ENCODE measurements at regions not wholly inside any gene's neighbourhood (a gene's known extent, or its start where the extent isn't known, plus 50 kb on each side); places are given as distances from the start of the nearest gene placed in this dataset.
"Not testable (repeated sequence)": the region's sequence is repeated elsewhere in the genome, so short reads cannot be mapped to it uniquely, and the experiment has no call there.

DNA sequence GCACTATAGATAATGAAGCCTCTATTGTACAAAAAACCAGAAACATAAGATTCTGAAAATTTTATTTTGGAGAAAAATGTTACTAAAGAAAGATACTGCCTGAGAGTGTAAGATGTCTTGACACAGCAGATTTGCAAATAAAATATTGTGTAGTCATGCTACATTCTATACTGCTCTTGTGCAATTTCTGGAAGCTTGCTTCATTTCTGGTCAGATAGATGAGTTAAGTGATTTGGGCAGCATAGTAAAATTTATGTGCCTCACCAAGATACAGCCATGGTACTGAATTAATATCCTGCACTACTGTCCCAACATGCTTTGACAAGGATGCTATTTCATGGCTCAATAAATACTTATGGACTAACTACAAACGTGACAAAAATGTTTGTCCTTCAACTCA lies 55.1 kb upstream of the STARD13 start:
- no peak for DNase-seq

DNA sequence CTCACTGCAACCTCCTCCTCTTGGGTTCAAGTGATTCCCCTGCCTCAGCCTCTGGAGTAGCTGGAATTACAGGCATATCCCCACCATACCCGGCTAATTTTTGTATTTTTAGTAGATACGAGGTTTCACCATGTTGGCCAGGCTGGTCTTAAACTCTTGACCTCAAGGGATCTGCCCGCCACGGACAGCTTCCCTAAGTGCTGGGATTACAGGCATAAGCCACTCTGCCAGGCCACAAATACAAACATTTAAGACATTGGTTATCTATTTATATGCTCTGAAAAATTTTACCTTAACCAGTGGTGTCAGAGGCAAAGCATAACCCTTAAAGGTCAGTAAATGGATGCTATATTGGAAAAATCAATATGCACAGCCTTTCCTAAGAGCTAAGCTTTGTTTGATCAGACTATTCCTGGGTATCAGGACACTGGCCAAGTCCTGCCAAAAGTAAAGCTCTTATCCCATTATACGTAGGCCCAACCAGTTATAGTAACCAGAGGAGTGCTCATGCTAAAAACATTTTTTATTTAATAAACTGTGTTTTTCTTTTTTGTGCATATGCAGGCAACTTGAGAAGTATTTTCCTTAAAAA lies 56.4 kb upstream of the STARD13 start:
- peak; percentile 30 to 34 for DNase-seq

- DNase-seq = no peak
Observed at GRCh38 chr13:33345842-33346241, 60.3 kb upstream of the STARD13 start.

DNA sequence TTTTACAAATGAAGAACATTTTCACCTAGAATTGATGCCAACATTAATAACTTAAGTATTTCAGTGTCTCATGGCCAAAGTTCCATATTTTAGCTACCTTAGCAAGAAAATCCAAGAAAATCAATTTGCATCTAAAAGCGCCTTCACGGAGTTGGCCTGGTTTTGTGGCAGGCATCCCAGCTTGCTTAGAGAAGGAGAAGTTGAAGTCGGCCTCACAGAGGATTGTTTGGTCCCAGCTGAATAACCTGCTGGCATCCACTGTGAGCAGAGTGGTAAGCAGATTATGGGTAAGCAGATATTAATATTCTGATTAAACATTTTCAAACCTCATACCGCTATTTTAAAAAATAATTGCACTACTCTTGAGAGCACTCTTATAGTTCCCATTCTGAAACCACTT lies 62.3 kb upstream of the STARD13 start:
- no peak for DNase-seq

DNA sequence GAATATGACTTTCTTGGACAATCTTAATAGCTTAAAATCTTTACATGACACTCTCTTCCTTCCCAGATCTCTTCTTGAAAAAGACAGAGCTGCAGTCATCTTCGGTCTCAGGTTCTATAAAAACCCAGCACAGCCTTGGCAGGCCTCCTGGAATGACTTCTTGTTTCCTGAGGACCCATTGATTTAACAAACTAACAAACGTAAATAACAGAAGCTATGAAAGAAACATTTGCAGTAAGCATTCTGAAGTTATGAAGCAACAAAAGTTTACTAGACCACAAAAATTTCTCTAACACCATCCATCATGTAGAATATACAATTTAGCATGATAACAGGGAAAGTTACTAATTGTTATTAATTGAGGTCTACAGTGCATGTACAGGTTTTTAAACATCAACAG lies 62.8 kb upstream of the STARD13 start:
- no peak for DNase-seq

GRCh38 chr13:33349288-33349985 lies 63.9 kb upstream of the STARD13 start:
- DNase-seq = no peak

DNA sequence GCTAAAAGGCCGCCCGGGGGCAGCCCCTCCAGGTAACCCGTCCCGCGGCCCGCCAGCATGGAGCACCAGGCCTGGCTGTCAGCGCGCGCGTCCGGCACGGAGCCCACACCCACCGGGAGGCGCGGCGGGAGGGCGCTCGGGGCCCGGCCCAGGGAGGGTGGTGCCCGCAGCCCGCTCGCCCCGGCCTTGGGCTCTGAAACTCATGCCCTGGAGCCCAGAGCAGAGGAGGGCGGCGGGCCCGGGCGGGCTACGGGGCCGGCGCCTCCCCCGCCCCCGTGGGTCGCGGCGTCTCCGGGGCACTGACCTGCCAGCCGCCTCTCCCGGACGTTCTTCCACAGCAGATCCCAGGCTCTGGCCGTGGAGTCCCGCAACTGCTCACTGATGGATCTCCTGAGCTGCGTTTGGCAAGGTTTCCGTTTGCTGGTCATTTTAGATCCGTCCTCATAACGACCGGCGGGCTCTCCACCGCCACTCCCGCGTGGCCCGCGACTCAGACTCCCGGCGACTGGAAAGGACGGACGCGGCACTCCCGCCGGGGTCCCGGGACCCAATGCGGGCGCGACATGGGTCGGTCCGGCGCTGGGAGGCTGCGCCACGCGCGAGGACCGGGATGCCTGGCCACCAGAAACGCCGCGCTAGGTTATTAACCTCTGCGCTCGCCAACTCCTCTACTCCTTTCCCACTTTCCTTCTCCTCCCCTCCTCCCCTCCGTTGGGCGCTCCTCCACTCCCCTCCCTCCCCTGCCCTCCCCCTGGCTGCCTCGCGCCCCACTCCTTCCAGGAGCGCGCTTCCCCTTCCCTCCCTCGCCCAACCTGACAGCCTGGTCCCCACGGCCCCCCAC lies 64.7 kb upstream of the STARD13 start:
- DNase-seq = no peak

DNA sequence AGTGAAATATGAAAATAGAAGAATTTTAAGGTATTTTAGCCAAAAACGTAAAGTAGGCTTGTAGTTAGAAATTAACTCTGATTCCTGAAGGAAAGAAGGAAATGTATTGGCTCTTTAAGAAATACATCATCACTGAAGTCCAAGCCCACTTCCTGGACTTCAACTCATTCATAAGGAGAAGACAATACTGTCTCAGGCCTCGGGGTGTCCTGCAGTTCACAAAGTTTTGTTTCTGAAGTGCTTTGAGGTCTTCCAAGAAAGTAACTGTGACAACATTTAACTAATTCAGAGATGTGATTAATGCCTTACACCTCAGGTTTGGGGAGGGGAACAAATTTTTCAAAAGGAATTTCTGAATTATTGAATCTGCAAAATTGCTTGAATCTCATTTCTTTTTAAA lies 65.8 kb upstream of the STARD13 start:
- no peak for DNase-seq

GRCh38 chr13:33352041-33352440 lies 66.5 kb upstream of the STARD13 start:
- peak in 1 of 2 experiments; percentile 26 for DNase-seq

- no peak for DNase-seq
Observed at GRCh38 chr13:33352526-33352925, 67.0 kb upstream of the STARD13 start.

- no peak for DNase-seq
Observed at GRCh38 chr13:33353210-33353609, 67.7 kb upstream of the STARD13 start.

- DNase-seq = no peak
Observed at GRCh38 chr13:33353646-33354045, 68.1 kb upstream of the STARD13 start.

DNA sequence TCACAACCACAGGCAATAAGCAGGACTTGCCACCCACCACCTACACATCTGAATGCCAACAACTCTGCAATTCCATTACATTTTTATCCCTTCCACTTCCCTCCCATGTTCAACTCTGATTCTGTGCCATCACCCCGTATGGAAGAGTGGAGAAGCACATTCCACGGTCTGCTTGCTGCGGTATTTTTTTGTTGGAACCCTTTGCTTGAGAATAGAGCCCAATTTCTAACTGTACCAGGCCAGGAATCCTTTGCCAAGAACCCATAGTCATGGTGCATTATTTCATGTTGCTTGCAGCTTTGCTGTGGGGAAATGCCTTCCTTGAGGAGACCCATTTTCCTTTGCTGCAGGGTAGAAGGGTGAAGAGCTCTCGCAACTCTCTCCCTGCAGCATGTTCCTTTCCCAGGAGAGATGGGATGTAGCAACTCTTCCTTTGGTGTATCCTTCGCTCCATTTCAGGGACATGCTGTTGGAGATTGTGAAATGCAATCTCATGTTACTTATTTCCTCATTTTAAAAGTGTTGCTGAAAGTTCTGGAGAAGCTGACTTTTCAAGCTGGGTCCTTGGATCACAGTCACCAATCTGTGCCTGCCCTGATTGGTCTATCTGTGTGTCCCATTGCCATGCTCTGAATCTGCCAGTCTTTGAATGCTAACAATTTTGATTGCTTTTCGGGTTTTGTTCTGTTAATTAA lies 69.8 kb upstream of the STARD13 start:
- no peak for DNase-seq

DNA sequence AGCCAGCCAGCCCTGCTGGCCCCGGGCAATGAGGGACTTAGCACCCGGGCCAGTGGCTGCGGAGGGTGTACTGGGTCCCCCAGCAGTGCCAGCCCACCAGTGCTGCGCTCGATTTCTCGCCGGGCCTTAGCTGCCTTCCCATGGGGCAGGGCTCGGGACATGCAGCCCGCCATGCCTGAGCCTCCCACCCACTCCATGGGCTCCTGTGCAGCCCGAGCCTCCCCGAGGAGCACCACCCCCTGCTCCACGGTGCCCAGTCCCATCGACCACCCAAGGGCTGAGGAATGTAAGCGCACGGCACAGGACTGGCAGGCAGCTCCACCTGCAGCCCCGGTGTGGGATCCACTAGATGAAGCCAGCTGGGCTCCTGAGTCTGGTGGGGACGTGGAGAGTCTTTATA lies 72.5 kb upstream of the STARD13 start:
- not testable (repeated sequence) for DNase-seq

DNA sequence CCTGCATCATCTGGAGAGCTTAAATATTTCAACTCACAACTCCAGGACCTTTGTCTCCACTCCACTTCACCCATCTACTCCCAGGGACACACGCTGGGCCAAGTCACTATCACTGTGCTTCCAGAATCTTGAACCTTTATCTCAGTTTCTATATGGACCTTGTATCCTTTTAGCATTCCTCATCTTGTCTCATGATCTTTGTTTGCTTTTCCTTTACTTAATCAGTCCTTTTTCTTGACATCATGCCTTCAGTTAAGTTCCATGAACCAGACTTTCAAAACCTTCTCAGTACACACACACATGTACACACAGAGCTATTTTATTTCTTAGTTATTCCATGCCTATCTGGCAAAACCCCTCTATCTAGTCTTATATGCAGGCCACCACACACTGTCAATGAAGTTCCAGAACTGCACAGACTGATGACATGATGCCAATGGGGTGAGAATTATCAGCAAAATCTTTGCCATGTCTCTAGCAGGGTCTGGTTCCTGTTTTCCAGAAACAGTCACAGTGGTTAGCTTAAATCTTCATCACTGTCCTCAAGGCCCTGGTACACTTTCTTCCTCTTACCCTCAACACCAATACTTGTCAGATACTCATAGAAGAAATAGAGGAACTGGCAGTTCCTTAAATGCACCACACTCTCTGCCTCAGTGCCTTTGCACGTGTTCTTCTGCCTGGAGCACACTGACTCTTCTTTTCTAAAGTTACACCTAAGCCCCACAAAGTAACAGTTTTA lies 77.6 kb upstream of the STARD13 start:
- DNase-seq = no peak

DNA sequence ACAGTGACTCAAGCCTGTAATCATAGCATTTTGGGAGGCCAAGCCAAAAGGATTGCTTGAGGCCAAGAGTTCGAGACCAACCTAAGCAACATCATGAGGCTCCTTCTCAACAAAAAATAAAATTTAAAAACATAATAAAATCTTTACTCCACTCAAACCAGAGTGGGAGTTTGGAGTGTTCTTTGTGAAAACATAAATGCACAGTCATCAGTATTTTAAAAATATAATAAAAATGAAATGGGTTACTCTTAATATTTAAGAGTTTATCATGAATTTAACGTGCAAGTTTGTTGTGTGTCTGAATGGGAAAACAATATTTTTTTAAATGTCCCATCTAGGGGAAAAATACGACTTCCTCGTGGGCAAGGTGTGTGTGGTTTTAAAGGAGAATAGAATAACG lies 78.6 kb upstream of the STARD13 start:
- DNase-seq = no peak

DNA sequence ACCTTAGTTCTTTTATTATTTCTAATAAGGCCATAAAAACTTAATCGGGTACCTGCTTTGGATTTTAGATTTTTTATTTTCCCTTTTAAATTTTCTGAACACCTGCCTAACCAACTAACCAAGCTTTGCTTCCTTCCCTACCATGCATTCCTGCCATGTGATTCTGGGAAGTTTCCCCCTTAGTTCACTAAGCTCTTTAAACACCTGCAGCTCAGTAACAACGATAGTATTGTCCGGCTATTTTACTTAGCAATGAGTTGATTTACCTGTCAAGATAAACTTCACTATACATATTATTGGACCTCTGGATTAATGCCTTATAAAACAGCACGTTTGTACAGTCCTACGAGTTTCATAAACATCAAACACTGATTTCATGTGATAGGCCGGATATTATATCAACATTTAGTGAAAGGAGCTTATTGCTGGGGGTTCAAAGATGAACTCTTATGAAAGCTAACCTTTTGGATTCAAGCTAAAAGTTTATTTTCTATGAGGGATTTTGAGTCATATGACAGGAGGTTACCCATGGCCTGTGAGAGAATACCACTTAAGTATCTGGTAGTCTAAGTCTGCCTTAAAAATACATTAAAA lies 81.0 kb upstream of the STARD13 start:
- no peak for DNase-seq

DNA sequence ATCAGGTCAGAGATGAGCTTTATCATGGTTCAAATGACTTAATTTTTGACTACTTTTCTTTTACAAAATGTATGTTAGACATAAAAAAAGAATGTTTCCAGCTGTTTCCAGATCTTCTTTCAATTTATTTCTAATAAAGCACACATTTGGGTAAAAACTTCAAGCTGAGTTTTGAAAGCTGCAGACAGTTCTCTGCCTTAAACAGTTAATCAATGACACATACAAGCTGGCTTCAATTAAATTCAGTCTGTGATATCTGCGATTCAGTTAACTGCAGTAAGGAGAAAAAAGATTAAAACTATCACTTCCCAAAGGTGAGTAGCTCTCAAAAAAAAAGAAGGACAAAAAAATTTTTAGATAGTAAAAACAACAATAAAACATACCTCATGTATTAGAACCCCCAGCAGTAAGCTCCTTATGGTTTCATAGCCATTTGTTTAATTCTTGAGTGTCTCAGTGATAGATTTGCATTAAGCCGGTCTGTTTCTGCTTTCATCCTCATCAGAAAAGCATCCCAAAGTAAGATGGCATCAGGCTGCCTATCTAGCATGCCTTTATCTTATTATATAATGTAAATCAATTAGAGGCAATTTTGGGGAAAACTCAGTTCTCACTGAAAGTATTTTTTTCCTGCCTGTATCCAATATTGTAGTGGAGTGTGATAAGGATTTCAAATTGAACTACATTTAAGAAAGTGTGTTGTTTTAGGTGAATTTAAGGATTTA lies 81.8 kb upstream of the STARD13 start:
- DNase-seq = no peak

DNA sequence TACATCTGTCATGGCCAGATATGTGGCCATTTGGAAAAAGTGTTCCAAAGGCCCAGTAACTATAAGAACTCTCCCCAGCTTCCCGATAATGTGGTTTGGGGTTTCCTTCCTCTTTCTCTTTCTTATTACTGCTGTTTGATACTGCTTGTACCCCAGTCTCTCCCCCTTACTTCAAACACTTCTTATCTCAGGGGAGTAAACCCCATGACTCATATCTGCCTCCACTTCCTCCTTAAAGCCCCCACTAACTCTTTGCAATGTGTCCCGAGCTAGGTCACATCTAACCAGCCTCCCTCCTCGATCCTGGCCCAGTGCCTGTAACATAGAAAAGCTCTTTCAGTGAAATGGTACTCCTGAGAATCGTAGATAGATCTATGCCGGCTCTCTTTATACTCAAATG lies 82.4 kb upstream of the STARD13 start:
- no peak for DNase-seq

DNA sequence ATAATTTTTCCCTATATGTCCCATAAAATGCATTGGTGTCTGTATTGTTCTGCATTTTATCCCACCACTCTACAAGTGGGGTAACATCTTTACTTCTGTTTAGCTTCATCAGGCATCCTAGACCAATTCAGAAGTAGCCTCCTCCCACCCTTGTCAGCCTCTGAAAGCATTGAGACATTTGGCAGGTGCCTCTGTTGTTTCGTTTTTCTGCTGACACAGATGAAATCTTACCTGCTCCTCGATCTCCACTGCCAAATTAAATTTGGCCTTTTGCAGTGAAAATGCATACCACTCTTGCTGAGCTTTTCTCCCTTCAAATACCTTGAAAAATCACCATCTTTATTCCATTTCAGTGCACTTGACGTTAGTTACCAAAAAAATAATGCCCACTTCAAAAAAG lies 83.5 kb upstream of the STARD13 start:
- DNase-seq = no peak

GRCh38 chr13:33372251-33372919 lies 86.8 kb upstream of the STARD13 start:
- DNase-seq = no peak
